Small intestine (tissue), 7 donors: ENCODE measurements at regions not wholly inside any gene's neighbourhood (a gene's known extent, or its start where the extent isn't known, plus 50 kb on each side); places are given as distances from the start of the nearest gene placed in this dataset.

Experiments
- DNase-seq, 2 donors: peaks; one replicate each; pipeline versions ENCODE4 v3.0.0 to v3.0.0-alpha.2; 2013
- FAIRE-seq: peaks from 2 replicates; lab custom pipeline; 2012; peaks lifted over from hg19 to GRCh38; lab: Jason Lieb, UNC
- H3K27ac ChIP-seq, 3 donors: one replicate each; pipeline ENCODE4 v1.5.1; 2013; ENCODE audit warnings: low read length in 2 of 3, mild to moderate bottlenecking in 2 of 3, control low read depth in 1 of 3, inconsistent platforms in 1 of 3, low read depth in 1 of 3, moderate library complexity in 1 of 3
- H3K27me3 ChIP-seq, 3 donors: one replicate each; pipeline ENCODE4 v1.6.1; 2013; ENCODE audit warnings: low read length in 3 of 3, inconsistent platforms in 1 of 3; ENCODE audit not compliant: control insufficient read depth in 3 of 3, insufficient read depth in 3 of 3
- H3K36me3 ChIP-seq, 3 donors: one replicate each; pipeline ENCODE4 v1.6.1; 2013; ENCODE audit warnings: low read length in 3 of 3, inconsistent platforms in 1 of 3, low read depth in 1 of 3, mild to moderate bottlenecking in 1 of 3, moderate library complexity in 1 of 3; ENCODE audit not compliant: control insufficient read depth in 3 of 3, insufficient read depth in 2 of 3
- H3K4me1 ChIP-seq, 3 donors: one replicate each; pipeline ENCODE4 v1.6.1; 2013; ENCODE audit warnings: low read length in 2 of 3, inconsistent platforms in 1 of 3, low read depth in 1 of 3, mild to moderate bottlenecking in 1 of 3, moderate library complexity in 1 of 3; ENCODE audit not compliant: control insufficient read depth in 3 of 3, insufficient read depth in 2 of 3
- H3K4me3 ChIP-seq, 3 donors: one replicate each; pipeline ENCODE4 v1.5.1; 2013; ENCODE audit warnings: low read length in 3 of 3, control low read depth in 1 of 3, inconsistent platforms in 1 of 3, low read depth in 1 of 3, mild to moderate bottlenecking in 1 of 3, moderate library complexity in 1 of 3
- H3K9me3 ChIP-seq, 2 donors: one replicate each; pipeline ENCODE4 v1.6.1; 2013; ENCODE audit warnings: low read depth in 1 of 2, low read length in 1 of 2; ENCODE audit not compliant: control insufficient read depth in 2 of 2, insufficient read depth in 1 of 2
- WGBS, 3 donors: extraction: QIAGEN DNeasy Blood & Tissue Kit; methylation state at CpG; one replicate each; pipeline ENCODE4 v1.1.7; 2013; 5-methylcytosine and 5-hydroxymethylcytosine counted together
- donor health status: healthy with polysubstance abuse.
- donor health status: control.
- donor health status: control.
- donor health status: Bipolar disorder and iron deficiency.
- donor health status: healthy.

DNA sequence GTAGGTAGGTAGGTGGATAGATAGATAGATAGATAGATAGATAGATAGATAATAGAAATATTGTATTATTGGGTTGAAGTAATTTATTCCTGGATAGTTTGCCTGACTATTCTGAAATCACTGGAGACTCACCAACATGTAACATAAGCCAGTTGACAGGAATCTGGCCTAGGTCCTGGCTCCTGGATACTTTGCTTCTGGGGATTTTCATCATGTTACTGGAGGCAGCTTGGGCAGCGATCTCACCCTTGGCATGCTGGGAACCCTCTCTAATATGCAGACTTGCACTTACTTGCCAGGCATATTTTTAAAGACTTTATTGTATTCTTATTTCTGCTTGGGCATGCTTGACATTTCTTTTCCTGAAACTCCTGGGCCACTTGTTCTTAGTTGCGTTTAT, 709.1 kb upstream of the FZD8 start:
- 80 to 89% (median 86%) methylated on average over 2 of the region's 2 CpGs for WGBS, 3 donors
- Histone ChIP-seq H3K36me3 (no peaks in the 10 kb centered on the region), H3K27ac (no peak overlapping the region), H3K4me1 (no peaks in the 10 kb centered on the region), H3K27me3 (no peaks in the 10 kb centered on the region), H3K4me3 (no peak overlapping the region), H3K9me3 (peaks cover 0 to 1% of the 10 kb centered on the region in 2 donors)
- FAIRE-seq (no peak), DNase-seq (no peak)

DNA sequence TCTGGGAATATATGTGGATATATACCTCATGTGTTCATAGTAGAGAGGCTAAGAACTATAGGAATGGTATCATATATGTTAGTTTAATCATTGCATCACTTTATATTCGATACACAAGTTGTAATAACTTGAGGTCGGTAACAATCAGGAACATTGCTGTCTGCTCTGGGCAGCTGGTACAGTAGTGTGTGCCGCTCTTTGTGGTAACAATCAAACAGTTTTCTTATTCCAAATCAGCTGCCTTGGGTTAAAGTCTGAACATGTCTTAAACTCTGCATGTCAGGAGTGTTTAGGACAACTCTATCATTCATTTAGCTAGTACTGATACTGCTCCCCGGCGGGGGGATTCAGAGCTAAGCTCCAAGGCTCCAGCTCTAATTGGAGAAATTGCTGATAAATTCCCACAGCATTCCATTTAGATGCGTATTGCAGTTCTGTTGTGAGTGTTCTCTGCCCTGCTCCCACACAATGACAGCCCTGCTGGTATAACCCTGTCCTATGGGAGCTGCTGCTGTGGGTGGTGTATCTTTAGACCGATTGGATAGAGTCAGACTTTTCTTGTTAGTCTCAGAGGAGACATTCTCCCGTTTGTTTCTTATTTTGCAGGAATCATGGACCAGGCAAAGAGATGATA, 707.5 kb upstream of the FZD8 start:
- Histone ChIP-seq H3K4me3 (no peak overlapping the region), H3K9me3 (no peaks in the 10 kb centered on the region), H3K4me1 (no peaks in the 10 kb centered on the region), H3K27me3 (no peaks in the 10 kb centered on the region), H3K36me3 (no peaks in the 10 kb centered on the region), H3K27ac (no peak overlapping the region)
- FAIRE-seq (no peak), DNase-seq (no peak)
- WGBS, 3 donors = 64 to 71% (median 69%) methylated on average over 8 of the region's 8 CpGs

DNA sequence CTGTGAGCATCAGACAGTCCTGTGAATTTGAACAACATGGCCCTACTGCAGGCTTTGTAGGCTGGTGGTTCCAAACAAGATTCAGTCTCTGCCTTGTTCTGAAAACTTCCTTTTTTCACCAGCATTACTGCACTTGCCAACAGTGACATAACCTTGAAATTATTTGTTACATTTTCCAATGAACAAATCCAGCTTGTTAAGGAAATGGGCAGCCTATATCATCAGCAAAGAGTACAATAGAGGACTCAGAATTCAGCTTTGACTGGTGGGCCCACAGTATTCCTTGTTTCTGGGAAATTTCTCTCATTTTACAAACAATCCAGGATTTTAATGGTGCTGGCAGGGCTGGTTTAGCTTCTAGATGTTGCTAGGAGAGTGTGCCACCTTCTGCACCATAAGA, 703.7 kb upstream of the FZD8 start:
- H3K27me3 ChIP-seq = no peaks in the 10 kb centered on the region
- no peaks in the 10 kb centered on the region for H3K4me1 ChIP-seq
- DNase-seq (no peak), FAIRE-seq (no peak)
- no peak overlapping the region for H3K4me3 ChIP-seq
- no peaks in the 10 kb centered on the region for H3K36me3 ChIP-seq
- H3K27ac ChIP-seq = no peak overlapping the region
- no peaks in the 10 kb centered on the region for H3K9me3 ChIP-seq

DNA sequence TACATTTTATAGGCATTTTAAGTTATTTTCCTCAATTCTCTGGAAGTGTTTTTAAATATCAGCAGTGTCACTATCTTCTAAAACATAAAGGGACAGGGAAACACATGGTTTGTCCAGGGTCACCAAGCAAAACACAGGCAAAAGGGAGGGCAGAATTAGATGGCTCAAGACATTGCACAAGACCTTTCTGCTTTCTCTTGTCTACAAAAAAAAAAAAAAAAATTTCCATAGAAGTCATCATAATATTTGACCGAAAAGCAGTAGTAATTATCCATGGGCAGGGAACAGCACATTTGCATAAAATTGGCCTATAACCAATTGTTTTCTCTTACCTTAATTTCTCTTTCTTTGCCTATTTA, 703.1 kb upstream of the FZD8 start:
- Histone ChIP-seq H3K4me1 (no peaks in the 10 kb centered on the region), H3K27ac (no peak overlapping the region), H3K4me3 (no peak overlapping the region), H3K9me3 (no peaks in the 10 kb centered on the region), H3K27me3 (no peaks in the 10 kb centered on the region), H3K36me3 (no peaks in the 10 kb centered on the region)
- 92 to 95% (median 95%) methylated on average over 1 of the region's 1 CpG for WGBS, 3 donors
- DNase-seq (no peak), FAIRE-seq (no peak)

DNA sequence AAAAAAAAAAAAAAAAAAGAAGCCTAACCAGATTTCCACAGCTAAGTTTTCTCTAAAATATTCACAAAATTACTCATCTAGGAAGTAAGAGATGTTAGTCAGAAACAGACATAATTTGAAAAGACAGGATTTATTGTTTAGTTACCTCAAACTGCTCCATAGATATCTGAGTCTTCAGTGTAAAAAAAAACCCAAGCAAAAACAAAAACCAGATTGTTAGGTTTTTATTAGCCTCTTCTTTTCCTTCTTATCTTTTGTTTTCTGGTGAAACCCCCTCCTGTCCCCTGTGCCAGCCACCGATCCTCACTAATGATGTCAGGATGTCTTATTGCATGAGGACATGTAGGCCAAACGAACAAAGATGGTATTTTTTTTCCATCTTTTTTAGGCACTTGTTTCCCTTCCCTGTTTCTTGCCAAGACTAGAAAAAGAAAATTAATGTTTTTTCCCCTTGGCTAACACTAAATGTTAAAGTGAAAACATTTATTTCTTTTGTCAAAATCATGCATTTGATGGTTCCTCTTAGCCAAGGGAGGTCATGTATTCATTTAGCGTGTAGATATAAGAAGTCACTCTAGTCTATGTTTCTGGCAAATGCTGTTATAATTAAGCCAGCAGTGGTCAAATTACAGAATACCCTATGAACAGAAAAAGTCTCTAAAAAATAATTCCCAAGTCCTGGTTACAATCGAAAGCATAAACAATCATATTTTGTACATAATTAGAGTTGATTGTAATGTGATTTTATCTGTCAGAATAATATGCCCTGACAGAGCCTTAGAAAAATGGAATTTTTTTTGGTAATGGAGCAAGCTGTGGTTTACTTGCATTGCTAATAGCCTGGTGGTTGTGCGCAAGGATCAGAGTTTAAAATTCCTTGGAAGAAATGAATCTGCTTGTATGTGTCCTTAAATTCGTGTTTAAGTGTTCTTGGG, 702.4 kb upstream of the FZD8 start:
- DNase-seq = no peak
- FAIRE-seq = no peak
- no peak overlapping the region for H3K27ac ChIP-seq
- no peaks in the 10 kb centered on the region for H3K4me1 ChIP-seq
- no peaks in the 10 kb centered on the region for H3K36me3 ChIP-seq
- H3K27me3 ChIP-seq = no peaks in the 10 kb centered on the region
- no peak overlapping the region for H3K4me3 ChIP-seq
- 64 to 69% (median 67%) methylated on average over 6 of the region's 6 CpGs for WGBS, 3 donors
- H3K9me3 ChIP-seq = no peaks in the 10 kb centered on the region

DNA sequence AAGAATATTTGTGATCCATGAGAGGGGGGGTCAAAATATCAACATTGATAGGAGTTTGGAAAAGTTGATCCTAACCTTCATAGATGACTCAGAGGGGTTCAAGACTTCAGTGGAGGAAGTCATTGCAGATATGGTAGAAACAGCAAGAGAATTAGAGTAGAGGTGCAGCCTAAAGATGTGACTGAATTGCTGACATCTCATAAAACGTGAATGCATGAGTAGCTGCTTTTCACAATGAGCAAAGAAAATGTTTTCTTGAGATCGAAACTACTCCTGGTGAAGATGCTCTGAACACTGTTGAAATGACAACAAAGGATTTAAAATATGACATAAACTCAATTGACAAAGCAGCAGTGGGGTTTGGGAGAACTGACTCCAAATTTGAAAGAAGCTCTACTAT, 700.7 kb upstream of the FZD8 start:
- FAIRE-seq (no peak), DNase-seq (no peak)
- Histone ChIP-seq H3K4me3 (no peak overlapping the region), H3K9me3 (no peaks in the 10 kb centered on the region), H3K27me3 (no peaks in the 10 kb centered on the region), H3K4me1 (no peaks in the 10 kb centered on the region), H3K36me3 (no peaks in the 10 kb centered on the region), H3K27ac (no peak overlapping the region)
- WGBS, 3 donors = 47 to 67% (median 50%) methylated on average over 2 of the region's 2 CpGs

DNA sequence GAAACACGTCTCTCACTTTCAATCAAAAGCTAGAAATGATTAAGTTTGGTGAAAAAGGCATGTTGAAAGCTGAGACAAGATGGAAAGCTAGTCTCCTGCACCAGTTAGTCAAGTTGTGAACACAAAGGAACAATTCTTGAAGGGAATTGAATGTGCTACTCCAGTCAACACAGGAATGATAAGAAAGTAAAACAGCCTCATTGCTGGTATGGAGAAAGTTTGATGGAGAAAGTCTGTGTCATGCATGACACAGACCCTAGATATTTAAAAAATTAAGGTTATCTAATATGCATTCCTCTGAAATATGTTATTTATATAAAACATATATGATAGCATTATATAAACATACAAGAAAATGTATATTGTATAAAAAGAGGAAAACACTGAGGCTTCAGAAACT, 699.4 kb upstream of the FZD8 start:
- H3K36me3 ChIP-seq = no peaks in the 10 kb centered on the region
- DNase-seq (no peak), FAIRE-seq (no peak)
- H3K4me3 ChIP-seq = no peak overlapping the region
- 66 to 89% (median 74%) methylated on average over 1 of the region's 1 CpG for WGBS, 3 donors
- H3K27ac ChIP-seq = no peak overlapping the region
- no peaks in the 10 kb centered on the region for H3K4me1 ChIP-seq
- H3K27me3 ChIP-seq = no peaks in the 10 kb centered on the region
- no peaks in the 10 kb centered on the region for H3K9me3 ChIP-seq

DNA sequence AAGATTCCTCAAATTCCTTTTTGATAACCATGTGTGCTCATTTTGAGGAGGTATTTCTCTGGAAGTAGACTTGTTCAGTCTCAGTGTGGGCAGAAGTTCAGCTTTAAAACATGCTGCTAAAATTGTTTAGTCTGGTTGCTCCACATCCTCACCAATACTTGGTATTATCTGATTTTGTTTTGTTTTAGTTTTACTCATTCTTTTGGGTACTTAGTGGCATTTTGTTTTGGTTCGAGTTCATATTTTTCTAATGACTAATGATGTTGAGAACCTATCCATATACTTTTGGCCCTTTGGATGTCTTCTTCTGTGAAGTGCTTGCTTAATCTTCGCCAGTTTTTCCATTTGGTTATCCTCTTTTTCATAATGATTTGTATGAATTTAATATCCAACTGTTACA, 694.2 kb upstream of the FZD8 start:
- no peak for FAIRE-seq
- Histone ChIP-seq H3K27ac (no peak overlapping the region), H3K4me1 (no peaks in the 10 kb centered on the region), H3K36me3 (no peaks in the 10 kb centered on the region), H3K9me3 (no peaks in the 10 kb centered on the region), H3K27me3 (no peaks in the 10 kb centered on the region), H3K4me3 (no peak overlapping the region)
- no peak for DNase-seq
- WGBS, 3 donors = 69 to 75% (median 71%) methylated on average over 2 of the region's 2 CpGs
